Activated CD8-positive, alpha-beta memory T cell treated with anti-CD3 and anti-CD28 coated beads, Interleukin-2, amount 50 U/mL, for 48 hours (primary cell): ENCODE measurements at regions not wholly inside any gene's neighbourhood (a gene's known extent, or its start where the extent isn't known, plus 50 kb on each side); places are given as distances from the start of the nearest gene placed in this dataset.
"Not testable (repeated sequence)": the region's sequence is repeated elsewhere in the genome, so short reads cannot be mapped to it uniquely, and the experiment has no call there.

Experiments used
- DNase-seq: peaks from one replicate; pipeline ENCODE4 v3.0.0-alpha.2; 2020

DNA sequence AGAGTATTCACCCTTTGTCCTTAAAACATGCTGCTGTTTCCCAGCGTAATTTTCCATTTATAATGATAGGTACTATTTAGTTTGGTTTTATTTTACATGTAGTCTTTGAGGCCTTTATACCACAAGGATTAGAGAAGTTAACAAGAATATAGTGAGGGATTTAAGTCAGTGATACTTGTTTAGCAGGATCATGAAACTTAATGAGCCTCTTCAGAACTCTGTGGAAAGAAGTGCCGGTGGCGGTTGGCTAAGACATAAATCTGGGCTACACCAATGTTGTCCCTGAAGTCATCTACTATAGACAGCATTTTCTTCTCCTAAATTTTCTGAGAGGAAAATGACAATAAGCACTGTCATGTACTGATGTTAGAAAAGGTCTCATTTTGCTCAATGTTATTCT lies 1226.0 kb upstream of the SEL1L start:
- no peak for DNase-seq

DNA sequence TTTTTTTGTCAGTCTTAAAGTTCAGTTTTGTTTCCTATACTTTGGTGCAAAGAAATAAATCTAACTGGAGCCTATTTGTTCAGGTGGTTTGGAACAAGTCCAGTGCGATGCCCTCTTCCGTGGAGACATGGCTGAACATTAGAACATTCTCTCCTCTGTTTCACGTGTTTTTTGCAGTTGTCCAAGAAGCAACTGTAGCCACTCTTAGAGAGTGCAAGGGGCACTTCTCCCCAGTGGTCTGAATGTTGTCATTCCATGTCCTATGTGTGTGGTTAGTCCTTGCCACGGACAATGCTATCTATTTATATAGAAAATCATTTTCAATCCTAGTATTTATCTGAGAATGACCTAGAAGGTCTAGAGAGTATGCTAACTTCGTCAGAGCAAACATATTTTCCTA lies 1232.5 kb upstream of the SEL1L start:
- no peak for DNase-seq

DNA sequence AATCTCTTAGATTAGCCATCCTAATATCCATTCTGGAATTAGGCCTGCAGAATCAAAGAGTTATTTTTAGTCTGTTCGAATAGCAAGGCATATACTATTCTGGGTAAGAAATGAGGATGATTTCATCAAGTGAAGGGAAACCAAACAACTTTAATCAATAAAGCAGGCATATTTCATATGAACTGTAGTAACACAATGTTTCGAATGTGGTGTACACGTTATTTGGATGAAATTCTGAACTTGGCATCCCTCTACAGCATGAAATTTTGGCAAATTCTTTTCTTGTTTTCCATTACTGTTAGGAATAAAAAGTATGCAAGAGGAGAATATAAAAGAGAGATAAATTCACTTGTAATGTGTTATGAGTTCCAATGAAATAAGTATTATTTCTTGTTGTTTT lies 1233.3 kb upstream of the SEL1L start:
- DNase-seq = no peak

DNA sequence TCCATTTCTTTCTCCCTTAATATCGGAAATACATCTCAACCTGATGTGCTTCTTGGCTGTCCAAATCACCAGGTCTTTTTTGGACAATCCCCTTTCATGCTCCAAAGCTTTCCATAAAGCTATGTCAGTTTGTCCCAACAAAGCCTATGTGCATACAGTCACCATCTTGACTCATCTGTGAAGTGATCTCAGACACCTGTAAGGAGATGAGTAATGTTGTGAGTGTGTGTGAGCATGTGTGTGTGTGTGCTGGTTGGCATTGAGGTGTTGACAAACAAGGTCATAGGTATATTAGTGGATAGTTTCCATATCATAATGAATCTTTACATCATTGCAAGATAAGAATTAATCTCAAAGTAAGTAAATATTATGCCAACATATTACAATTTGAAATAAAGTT lies 1243.3 kb upstream of the SEL1L start:
- no peak for DNase-seq

DNA sequence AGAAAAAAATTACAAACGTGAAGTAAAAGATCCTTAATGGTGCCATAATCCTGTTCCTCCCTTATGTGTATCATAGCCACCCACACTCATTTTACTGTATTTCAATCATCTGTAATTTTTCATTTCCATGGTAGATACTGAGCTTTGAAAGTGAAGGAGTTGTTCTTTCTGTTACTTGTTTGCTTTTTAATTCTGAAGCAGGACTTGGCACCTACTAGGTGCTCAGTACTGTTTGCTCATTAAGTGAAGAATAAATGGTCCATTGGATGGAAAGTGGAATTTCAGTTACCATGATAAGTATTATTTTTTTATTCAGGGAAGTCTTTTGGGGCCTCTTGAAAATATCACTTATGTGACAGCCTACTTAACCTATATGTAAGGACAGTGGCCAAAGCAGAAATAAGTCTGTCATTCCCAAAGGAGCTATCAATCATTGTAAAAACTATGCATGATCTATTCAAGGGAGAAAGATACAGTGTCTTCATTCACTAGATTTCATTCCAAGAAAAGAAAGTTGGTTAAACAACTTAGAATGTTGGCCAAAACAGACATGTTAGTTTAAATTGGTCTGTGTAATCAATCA lies 1244.4 kb upstream of the SEL1L start:
- DNase-seq = no peak

DNA sequence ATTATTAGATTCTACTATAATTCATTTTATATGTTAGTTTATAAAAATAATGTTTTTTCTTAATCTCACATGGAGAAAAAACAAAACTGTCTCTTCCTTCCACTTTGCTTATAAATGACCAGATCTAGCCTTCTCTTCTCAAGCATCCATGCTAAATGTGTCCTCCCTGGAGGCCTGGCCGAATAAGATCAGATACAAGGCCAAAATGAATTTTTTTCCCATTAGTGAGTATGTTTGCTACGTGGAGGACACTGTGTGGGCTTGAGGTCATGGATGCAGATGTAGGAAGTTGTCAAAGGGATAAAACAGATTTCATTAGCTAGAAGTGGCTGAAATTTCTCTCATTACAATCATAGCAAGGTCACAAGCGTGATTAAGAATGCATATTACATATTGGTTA lies 1244.9 kb upstream of the SEL1L start:
- DNase-seq = no peak

DNA sequence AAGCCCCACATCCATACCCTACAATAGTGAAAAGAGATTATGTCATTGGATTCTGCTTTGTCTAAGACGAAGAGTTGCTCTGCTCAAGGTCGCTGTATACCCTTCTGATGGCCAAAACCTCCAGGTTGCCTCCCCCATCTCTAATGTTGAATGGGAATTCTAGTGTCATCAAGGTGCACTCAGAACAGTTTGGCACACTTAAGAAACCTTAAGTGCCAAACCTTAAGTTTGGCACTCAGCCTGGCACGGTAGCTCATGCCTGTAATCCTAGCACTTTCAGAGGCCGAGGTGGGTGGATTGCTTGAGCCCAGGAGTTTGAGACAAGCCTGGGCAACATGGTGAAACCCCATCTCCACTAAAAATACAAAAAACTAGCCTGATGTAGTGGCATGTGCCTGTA lies 1245.6 kb upstream of the SEL1L start:
- DNase-seq = no peak

DNA sequence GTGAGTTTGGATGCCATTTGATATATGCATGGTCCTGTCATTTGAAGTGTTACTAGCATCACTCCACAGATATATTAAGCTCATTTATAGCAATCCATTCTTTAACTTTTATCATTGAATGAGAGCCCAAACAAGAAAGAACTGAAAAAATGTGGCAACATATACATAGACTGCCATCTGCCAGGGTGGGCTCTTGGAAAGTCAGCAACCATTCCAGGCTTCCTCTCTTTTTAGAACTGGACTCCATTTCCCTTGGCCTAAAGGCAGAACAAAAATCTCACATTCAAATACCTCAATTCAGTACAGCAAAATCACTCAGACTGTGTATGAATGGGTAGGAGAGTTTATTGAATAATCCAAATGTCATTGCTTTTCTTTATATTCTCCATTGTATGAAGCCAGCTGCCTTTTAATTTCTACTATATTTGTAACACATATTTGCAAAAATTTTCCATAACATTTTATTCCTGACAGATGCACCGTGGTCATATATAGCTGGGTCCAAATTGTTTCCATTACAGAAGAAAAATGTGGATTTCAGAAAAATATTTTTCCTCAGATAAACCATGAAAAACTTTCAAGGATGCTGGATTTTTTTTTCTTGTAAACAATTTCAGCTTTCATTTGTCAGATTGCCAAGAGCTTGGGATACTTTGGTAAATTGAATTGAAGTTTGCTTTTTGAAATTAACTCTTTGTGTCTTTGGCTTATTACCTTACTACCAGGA lies 1252.3 kb upstream of the SEL1L start:
- no peak for DNase-seq

DNA sequence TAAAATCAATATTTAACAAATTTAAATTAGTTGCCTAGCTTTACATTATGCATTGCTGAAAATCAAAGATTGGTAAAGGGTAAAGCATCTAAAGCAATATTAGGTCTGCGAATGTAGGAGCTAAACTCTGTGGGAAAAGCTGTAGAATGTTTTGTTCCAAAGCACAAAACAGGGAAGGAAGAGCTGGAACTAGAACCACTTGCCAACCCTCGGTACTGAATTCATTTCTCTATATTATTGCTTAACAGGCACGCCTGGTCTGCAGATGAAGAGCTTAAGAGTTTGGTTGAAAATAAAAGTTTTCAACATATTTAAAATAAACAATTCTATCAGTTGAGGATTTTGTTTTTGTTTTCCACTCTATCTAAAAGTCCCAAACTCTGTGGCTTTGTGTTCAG lies 1252.8 kb upstream of the SEL1L start:
- DNase-seq = no peak

DNA sequence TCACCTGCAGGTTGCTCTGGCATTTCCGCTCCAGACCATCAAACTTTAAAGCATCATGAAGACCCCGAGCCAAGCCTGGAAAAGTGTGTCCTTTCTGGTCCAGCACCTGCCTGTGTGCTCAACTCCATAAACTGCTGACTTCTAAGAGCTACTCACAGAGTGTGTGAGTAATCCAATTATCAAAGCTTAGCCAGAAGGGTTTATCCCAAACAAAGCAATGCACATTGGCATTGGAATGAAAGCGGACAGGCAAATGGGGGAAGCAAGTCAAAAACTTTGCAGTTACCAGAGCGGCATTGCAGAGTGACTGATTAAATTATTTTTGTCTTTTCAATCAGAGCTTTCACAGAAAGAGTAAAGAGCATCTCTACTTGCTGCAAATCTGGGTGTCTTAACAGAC lies 1262.4 kb upstream of the SEL1L start:
- no peak for DNase-seq

DNA sequence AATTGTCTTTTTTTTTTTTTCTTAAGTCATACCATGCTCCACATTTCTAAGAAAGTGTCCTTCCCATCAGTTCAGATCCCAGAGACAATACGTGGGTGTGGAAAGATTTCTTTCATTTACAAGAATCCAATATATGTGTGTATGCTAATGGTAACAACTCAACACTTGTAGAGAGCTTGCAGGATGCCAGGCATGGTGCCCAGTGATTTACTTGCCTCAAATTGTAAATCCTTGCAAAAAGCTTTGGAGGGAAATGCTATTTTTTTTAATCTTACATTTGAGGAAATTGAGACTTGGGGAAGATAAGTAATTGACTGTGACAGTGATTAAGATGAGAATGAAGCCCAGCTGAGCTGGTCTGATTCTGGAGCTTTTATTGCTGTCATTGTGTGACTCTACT lies 1264.6 kb upstream of the SEL1L start:
- no peak for DNase-seq

DNA sequence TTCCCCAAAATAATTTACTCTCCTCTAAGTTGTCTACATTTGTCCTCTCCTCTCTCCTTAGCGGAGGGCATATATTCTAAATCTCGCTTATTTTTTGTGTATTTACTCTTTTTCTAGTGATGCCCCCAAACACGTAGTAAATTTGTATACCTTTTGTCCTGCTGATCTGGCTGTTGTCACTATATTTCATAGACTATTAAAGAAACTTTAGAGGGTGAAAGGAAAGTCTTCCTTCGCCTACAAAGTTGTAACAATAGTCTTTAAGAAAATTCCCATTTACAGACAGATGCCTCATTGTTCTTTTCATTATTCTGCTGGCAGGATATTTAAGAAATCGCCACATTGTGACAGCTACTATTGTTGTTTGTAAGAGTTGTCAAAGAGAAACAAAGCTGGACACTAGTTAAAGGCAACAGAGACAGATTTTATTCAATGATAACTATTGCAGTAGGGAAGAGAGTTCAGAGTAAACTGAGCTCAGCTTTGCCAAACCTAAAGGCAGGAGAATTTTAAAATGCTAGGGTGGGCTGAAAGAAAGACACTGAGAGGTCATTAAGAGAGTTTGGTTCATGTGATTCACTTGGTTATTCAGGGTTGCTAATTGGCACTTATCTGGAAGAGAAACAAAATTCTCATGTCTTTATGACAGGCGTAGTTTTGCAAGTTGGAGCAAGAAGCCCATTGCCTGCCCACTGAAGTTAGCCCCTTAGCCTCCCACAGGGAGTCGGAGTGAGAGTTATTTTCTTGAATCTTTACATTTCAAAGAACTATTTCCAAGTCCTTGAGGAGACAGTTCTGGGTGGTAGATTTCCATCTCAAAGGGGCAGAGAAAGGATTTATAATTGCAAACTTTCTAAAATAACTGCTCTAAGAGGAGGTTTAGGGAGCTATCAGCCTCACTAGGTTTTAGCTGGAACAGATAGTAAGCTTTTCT lies 1272.5 kb upstream of the SEL1L start:
- no peak for DNase-seq

DNA sequence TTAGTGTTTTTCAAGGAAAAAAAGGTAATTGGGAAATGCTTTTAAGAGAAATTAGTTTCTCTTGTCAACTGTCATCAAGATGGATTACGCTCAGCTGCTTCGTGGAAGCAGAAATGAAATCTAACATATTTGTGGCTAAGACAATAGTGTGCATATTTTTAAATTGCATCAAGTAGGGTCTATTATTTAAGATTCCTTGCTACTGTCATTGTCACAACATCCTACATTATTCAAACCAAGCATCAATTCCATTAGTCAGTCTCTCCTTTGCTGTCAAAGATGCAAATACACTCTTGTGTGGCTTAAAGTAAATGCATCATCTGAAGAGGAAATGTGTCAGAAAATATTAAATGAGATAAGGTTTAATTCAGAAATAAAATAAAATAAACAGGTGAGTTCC lies 1277.6 kb upstream of the SEL1L start:
- DNase-seq = no peak

DNA sequence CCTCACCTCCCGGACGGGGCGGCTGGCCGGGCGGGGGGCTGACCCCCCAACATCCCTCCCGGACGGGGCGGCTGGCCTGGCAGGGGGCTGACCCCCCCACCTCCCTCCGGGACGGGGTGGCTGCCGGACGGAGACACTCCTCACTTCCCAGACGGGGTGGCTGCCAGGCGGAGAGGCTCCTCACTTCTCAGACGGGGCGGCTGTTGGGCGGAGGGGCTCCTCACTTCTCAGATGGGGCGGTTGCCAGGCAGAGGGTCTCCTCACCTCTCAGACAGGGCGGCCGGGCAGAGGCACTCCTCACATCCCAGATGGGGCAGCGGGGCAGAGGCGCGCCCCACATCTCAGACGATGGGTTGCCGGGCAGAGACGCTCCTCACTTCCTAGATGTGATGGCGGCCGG lies 1280.7 kb upstream of the SEL1L start:
- not testable (repeated sequence) for DNase-seq

DNA sequence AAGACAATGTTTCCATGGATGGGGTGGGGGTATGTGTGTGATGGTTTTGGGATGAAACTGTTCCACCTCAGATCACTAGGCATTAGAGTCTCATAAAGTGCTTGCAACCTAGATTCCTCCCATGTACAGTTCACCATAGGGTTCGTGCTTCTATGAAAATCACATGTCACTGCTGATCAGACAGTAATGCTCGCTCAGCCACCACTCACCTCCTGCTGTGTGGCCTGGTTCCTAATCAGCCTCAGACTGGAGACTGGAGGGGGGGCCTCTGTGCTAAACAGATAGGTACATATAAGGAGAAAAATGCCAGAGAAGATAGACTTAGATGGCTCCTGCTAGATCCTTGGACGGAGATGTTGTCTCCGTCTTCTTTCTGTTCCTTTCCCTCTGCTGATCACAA lies 1296.9 kb upstream of the SEL1L start:
- DNase-seq = no peak

DNA sequence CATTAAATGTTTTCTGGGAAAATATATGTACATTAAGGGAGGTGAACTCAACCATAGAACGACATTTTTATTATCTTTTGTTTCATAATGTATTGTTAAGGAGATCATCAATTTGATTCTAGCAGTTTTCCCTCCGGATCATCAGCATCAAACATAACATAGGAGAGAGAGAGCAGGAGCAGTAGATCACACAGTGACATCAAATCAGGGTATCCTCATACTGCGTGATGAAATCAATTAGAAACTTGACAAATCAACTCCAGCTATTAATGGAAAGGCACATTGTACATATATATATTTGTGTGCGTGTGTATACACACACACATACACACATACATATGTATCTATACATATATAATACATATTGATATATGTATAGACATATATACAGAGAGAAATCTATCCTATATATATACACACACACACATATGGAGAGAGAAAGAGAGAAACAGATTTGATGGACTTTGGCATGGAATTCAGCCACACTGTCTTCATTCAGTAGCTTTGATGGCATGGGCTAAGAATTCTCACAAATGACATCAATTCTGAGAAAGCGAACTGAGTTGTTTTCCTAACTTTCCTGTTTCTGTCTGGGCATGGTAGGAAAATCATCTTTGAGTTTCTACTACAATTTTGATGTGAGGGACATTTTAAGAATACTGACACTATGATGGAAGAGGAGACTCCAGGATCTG lies 1302.8 kb upstream of the SEL1L start:
- DNase-seq = no peak

DNA sequence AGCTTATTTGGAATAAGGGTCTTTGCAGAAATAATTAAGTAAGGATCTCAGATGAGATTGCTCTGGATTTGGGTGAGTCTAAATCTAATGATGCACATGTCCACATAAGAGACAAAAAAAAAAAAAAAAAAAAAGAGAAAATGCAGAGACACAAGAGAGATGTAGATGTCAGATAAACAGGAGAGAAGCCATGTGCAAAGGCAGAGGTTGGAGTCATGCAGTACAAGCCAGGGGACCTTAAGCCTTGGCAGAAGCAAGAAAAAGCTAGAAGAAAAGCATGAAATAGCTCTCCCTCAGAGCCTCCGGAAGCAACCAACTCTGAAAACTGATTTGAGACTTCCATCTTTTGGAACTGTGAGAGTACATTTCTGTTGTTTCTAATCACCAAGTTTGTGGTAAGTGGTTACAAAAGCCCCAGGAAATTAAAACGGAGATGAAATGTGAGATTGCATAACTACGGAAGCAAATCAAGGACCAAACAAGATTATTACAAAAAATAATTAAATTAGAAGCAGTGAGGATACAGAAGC lies 1304.0 kb upstream of the SEL1L start:
- no peak for DNase-seq

DNA sequence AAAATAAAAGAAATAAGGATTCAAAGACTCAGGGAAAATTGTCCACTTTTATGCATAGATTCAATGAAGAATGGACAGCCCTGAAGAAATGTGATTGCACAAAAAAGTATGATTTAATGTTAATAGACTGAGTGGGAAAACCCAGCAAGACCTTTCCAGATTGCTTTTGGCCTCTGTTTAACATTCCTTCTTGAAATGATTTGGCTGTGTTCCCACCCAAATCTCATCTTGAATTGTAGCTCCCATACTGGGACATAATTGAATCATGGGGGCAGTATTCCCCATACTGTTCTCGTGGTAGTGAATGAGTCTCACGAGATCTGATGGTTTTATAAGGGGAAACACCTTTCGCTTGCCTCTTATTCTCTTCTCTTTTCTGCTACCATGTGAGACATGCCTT lies 1316.9 kb upstream of the SEL1L start:
- no peak for DNase-seq

DNA sequence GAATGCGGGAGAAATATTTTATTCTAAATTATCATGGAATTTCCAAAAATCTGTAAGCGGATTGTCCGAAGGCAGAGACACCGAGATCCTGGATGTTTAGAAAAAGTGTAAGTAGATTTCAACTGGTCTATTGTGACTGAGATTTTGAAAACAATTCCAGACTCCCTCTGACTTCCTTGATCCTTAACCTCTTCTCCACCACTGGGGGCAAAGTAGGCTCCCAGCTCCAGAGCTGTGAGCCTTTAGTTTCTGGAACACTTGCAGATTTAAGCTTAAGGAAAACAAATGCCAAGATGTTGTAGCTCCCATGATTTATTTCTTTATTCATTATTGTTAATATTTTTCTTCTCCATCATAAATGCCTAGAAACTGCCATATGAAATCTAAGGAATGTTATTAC lies 1320.5 kb upstream of the SEL1L start:
- DNase-seq = no peak

DNA sequence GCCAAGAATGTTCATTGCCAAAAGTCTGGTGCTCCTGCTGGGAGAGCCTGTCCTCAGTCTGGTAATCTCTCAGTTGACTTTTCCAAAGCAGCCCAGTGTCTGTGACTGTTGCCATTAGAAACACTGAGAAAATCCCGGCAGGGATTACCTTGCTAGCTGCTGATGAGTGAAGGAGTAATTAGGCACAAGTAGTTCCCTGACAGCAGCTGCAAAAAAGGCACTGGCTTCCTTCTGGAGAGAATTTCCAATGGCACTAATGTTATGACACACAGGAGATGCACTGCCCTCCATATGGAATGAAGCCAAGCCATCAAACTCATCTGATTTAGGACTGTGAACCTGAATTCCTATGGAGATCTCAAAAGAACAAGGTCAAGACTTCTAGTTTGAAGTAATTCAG lies 1321.2 kb upstream of the SEL1L start:
- DNase-seq = no peak

DNA sequence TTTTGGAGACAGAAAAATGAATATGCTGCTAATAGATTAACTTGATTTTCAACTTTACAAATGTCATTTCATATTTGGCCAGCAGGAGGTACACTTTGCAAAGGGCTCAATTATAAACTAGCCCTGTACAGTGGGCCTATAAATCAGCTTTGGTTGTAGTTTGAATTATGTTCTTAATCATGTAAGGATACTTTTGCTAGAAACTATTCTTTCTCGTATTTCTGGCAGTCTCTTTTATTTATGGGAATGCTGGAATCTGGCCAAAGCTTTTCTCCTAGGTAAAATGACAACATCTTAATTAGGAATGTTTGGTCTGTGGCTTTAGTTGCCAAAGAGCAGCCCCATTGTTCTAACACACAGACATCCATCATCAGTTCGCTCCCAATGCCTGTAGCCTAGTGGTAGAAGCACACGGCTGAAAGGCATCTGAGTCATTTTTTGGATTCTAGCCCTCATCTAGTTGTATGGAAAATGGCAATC lies 1322.3 kb upstream of the SEL1L start:
- no peak for DNase-seq

DNA sequence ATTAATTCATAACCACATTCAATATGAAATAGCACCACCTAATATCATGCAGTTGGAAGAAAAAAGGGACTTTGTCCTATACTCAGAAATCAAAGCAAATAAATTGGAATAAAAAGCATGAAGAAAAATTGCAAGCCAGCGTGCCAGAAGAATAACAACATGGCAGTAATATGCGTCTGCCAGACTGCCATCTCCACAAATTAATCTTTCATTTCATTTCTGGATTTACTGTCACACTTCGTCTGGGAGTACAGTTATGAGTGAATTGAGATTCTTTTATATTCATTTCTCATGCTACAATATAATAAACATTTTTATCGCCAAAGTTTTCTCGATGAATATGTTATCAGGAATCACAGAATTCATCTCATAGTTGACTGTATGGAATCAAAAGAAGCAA lies 1327.7 kb upstream of the SEL1L start:
- no peak for DNase-seq

DNA sequence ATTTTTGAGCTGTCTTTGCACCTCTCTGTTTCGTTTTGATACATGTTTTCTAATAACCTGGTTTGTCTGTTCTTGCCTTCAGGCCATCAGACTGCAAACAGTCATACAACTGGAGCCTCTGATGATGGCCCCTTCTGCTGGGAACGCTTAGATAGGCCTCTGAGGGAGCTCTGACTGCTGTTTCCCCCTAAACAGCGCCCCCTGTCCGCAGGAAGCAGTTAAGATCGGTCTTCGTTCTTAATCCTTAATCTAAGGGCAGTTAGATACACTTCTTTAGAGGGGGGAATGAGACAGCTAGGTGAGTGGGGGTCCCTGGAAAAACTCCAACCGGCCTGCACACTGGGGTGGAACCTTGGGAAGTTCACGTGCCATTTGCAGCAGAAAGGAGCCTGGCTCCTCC lies 1338.8 kb upstream of the SEL1L start:
- DNase-seq = no peak
